NCI-H2196 treated with DMSO at 0.1 percent for 48 hours (cell line): ENCODE measurements at regions not wholly inside any gene's neighbourhood (a gene's known extent, or its start where the extent isn't known, plus 50 kb on each side); places are given as distances from the start of the nearest gene placed in this dataset.
"Not testable (repeated sequence)": the region's sequence is repeated elsewhere in the genome, so short reads cannot be mapped to it uniquely, and the experiment has no call there.

ENCODE experiments used
- DNase-seq: peaks from one replicate; lab custom pipeline; 2025; ENCODE audit not compliant: unreplicated experiment; lab: John Stamatoyannopoulos, UW

GRCh38 chr14:89534902-89535685 is 118.1 kb upstream of the FOXN3 start:
- DNase-seq: no peak

DNA sequence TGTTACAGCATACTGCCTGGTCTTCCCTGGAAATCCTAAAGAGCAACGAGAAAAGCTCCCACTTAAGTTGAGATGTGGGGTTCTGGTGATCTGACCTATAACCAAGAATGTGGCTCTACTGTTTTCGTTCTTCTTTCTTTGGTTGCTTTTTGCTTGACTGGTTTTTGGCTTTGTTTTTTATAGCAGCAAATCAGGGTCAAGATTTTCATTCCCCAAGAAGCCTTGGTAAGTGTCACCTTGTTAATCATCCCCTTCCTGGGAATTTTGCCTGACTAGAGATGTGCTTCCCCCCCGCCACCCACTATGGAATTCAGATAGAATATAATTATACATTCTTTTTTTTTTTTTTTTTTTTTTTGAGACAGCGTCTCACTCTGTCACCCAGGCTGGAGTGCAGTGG is 116.7 kb upstream of the FOXN3 start:
- no peak for DNase-seq

- DNase-seq: no peak
These were observed 116.1 kb upstream of the FOXN3 start for GRCh38 chr14:89533136-89533535.

- DNase-seq: no peak
These were observed 114.8 kb upstream of the FOXN3 start for GRCh38 chr14:89531661-89532335.

GRCh38 chr14:89524990-89525667 is 108.1 kb upstream of the FOXN3 start:
- no peak for DNase-seq

DNA sequence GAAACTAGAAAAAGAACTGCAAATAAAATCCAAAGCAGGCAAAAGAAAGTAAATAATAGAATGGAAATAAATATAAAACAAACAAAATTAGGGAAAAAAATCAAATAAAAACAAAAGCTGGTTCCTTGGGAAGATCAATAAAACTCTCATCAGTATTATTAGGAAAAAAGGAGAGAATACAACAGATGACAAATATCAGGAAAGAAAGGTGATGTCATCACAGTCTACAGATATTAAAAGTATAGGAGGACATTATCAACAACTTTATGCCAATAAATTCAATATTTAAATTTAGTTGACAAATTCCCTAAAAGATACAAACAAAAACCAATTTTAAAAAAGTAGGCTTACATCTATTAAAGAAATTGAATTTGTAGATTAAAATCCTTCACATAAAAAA is 107.4 kb upstream of the FOXN3 start:
- no peak for DNase-seq

DNA sequence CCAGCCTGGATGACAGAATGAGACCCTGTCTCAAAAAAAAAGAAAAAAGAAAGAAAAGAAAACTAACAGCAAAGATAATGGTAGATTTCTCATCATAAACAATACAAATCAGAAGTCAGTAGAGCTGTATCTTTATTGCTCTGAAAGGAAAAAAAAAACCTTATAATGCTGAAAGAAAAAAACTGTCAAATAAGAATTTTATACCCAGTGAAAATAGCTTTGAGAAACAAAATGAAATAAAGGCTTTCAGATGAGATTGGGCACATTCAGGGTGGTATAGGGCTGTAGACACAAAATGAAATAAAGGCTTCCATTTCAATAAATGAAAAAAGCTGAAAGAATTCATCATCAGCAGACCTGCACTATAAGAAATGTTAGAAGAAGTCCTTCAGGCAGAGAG is 105.0 kb upstream of the FOXN3 start:
- DNase-seq: no peak

DNA sequence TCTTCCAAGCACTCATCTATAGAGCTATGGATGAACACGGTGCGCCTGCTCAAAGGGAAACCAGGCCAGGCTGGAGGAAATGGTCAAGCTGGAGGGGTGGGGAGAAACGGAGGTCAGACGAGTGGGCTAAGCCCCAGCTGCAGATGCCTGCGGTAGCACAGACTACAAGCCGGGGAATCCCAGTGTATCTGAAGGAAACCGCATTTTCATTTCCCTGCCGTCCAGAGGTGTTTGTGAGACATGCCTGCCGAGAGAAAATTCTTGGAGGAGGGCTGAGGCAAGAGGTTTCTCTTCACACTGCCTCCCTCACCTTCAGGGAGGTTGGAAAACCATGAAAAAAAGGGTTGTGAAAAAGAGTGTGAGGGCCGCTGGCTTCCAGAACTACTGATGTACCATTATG is 102.0 kb upstream of the FOXN3 start:
- DNase-seq: no peak

GRCh38 chr14:89516173-89516572 is 99.1 kb upstream of the FOXN3 start:
- no peak for DNase-seq

GRCh38 chr14:89514601-89515000 is 97.6 kb upstream of the FOXN3 start:
- DNase-seq: no peak

GRCh38 chr14:89509891-89510290 is 92.9 kb upstream of the FOXN3 start:
- no peak for DNase-seq

DNA sequence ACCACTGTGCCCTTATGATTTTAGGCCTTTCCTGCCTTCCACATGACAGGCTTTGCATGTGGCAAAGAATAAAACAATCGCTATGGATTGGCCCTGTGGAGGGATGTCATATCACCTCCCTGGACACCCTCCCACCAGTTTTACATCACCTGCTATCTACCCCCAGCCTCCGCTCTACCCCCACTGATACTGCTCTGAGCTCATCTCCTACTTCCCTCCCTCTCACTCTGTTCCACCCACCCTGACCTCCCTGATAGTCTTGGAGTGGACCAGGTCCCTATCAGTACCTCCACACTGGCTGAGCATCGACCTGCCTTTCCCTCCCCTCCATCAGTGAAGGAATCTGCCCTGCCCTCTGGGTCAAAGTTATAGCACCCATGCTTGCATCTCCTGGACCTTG is 91.8 kb upstream of the FOXN3 start:
- no peak for DNase-seq

DNA sequence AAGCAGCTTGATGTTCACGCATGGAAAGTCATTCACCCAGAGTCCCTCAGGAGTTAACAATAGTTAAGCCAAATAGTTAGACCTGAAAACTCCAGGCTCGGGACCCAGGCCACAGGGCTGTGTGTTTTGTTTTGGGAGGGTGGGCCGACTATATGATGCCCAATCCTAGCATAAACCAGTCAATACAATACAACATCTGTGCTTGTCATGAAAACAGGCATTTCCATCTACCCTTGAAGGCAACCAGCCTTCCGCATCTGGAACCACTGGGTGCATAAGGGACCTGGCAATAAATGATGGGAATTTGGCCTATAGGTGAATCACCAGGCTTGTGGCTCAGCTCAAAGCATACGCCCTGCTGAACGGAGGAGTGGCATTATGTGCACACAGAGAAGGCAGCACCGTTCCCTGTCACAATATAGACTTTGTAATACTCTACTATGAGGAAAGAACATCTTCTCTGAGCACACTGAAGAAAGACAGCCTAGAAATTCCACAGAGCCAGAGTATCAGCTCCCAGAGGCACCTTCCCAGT is 91.0 kb upstream of the FOXN3 start:
- no peak for DNase-seq

DNA sequence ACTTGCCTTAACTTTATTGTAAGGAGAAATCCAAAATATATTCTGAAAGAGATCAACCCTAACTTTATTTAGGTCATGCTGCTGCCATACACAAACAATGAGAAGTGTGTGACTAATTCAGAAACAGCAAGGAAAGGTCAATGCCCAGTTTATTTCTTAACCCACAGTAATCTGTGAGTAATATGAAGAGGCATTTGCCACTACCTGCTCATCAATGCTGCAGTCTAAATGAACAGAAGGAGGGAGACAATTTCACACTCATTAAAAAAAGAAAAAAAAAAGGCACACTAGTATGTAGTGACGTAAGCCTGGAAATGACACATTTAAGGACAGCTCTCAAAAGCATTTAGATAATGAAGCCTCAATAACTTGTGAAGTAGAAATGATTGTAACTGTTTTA is 90.5 kb upstream of the FOXN3 start:
- no peak for DNase-seq

DNA sequence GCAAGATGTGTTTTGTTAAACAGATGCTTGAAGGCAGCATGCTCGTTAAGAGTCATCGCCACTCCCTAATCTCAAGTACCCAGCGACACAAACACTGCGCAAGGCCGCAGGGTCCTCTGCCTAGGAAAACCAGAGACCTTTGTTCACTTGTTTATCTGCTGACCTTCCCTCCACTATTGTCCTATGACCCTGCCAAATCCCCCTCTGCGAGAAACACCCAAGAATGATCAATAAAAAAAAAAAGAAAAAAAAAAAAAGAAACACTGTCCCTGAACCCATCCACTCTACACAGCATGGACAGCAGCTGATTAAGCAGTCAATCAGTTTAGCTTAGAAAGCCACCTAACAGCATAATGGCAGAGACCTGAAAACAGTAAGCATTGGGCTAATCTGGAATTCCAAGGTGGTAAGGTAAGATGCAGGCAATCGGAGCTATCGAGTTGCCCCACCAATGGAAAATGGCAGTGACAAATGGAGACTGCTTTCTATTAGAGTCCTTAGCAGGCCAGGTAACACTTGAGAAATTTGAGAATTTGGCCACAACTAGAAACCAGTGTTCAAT is 89.9 kb upstream of the FOXN3 start:
- not testable (repeated sequence) for DNase-seq

- DNase-seq: no peak
These were observed 87.7 kb upstream of the FOXN3 start for GRCh38 chr14:89504602-89505313.

- no peak for DNase-seq
These were observed 87.1 kb upstream of the FOXN3 start for GRCh38 chr14:89504091-89504490.

GRCh38 chr14:89503431-89503996 is 86.5 kb upstream of the FOXN3 start:
- no peak for DNase-seq

DNA sequence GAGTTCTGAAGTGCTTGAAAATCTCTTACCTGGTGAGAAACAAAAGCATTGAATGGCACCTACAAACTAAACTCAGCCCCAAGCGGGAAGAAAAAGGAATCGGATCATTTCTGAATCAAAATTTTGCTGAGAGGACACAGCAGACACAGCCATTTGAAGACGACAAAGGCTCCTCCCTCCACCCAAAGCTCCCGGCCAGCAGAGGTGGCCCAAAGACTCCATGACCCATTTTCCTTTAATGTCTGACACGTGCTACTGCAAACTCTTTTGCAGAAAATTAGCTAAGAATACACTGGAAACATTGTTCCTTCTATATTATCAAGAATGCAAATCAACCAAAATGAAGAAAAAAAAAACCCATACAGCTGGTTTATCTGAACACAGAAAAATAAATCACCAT is 85.9 kb upstream of the FOXN3 start:
- no peak for DNase-seq

- DNase-seq: no peak
These were observed 84.3 kb upstream of the FOXN3 start for GRCh38 chr14:89501381-89501780.

GRCh38 chr14:89500303-89500702 is 83.3 kb upstream of the FOXN3 start:
- no peak for DNase-seq
